SK-N-SH (cell line): ENCODE measurements at regions not wholly inside any gene's neighbourhood (a gene's known extent, or its start where the extent isn't known, plus 50 kb on each side); places are given as distances from the start of the nearest gene placed in this dataset.
A peak's percentile ranks its signal among the peaks of the same experiment; 100 is the strongest.

Experiments
- CTCF ChIA-PET: fragments of 300-600, 350-600 bp; formaldehyde crosslinking; extraction: SDS; loops from one replicate; lab custom pipeline; 2021; lab: Yijun Ruan, JAX
- POLR2A ChIA-PET: fragments of 350-600 bp; sonication (Branson Sonifier 250); formaldehyde crosslinking; extraction: SDS; loops from one replicate; lab custom pipeline; 2020; ENCODE audit warnings: antibody characterized with exemption, inconsistent platforms; lab: Yijun Ruan, JAX
- DNase-seq: peaks from one replicate; pipeline ENCODE4 v3.0.0; 2012
- H2AFZ ChIP-seq: fragments of 200-600 bp; sonication (generic); 2 replicates; pipeline ENCODE4 v1.8.1; 2016; ENCODE audit warnings: antibody characterized with exemption, mild to moderate bottlenecking, low read depth
- H3F3A ChIP-seq: fragments of 200-600 bp; sonication (generic); replicated peaks from 2 replicates; pipeline ENCODE3; 2016; ENCODE audit warnings: antibody characterized with exemption, mild to moderate bottlenecking; ENCODE audit not compliant: insufficient read depth
- H3K27ac ChIP-seq, 2 experiments: fragments of 200-500 bp in 1 of 2; fragments of 200-600 bp in 1 of 2; sonication (Bioruptor generic) in 1 of 2; sonication (generic), shearing (Covaris generic) in 1 of 2; 2 replicates each; pipeline versions ENCODE4 v1.5.1 to v1.6.1; 2014 to 2016; ENCODE audit warnings: low read depth in 2 of 2, inconsistent platforms in 1 of 2, low read length in 1 of 2, mild to moderate bottlenecking in 1 of 2, mixed read lengths in 1 of 2
- H3K27me3 ChIP-seq: fragments of 200-600 bp; sonication (generic), shearing (Covaris generic); 2 replicates; pipeline ENCODE4 v1.6.1; 2016; ENCODE audit warnings: mixed run types; ENCODE audit not compliant: insufficient read depth
- H3K36me3 ChIP-seq, 2 experiments: fragments of 200-500 bp in 1 of 2; fragments of 200-600 bp in 1 of 2; sonication (Bioruptor generic) in 1 of 2; sonication (generic) in 1 of 2; replicated peaks in 1 of 2; 2 replicates each; pipeline versions ENCODE3 to v1.5.1; 2014 to 2016; ENCODE audit warnings: low read length in 1 of 2, mild to moderate bottlenecking in 1 of 2; ENCODE audit not compliant: insufficient read depth in 2 of 2, control insufficient read depth in 1 of 2
- H3K4me1 ChIP-seq, 2 experiments: fragments of 200-500 bp in 1 of 2; fragments of 200-600 bp in 1 of 2; sonication (Bioruptor generic) in 1 of 2; sonication (generic), shearing (Covaris generic) in 1 of 2; 2 replicates each; pipeline versions ENCODE4 v1.5.1 to v1.6.1; 2014 to 2016; ENCODE audit warnings: low read depth in 1 of 2, low read length in 1 of 2, mixed run types in 1 of 2; ENCODE audit not compliant: insufficient read depth in 2 of 2, control insufficient read depth in 1 of 2
- H3K4me2 ChIP-seq: fragments of 200-600 bp; sonication (generic), shearing (Covaris generic); 2 replicates; pipeline ENCODE4 v1.6.1; 2017; ENCODE audit warnings: mixed run types
- H3K4me3 ChIP-seq, 2 experiments: fragments of 200-500 bp in 1 of 2; fragments of 200-600 bp in 1 of 2; sonication (Bioruptor generic) in 1 of 2; sonication (generic), shearing (Covaris generic) in 1 of 2; 2 replicates each; pipeline versions ENCODE4 v1.5.1 to v1.8.1; 2014 to 2016; ENCODE audit warnings: low read depth in 2 of 2, inconsistent platforms in 1 of 2, low read length in 1 of 2, mild to moderate bottlenecking in 1 of 2, mixed read lengths in 1 of 2, moderate library complexity in 1 of 2
- H3K79me2 ChIP-seq: fragments of 200-600 bp; sonication (generic); 2 replicates; pipeline ENCODE4 v1.8.1; 2017; ENCODE audit warnings: mild to moderate bottlenecking; ENCODE audit not compliant: insufficient read depth
- H3K9ac ChIP-seq: fragments of 200-600 bp; sonication (generic); 2 replicates; pipeline ENCODE4 v1.6.1; 2017; ENCODE audit warnings: mixed run types
- H3K9me2 ChIP-seq: fragments of 200-600 bp; sonication (generic); 2 replicates; pipeline ENCODE4 v1.6.1; 2017; ENCODE audit warnings: mixed run types
- H3K9me3 ChIP-seq: fragments of 200-600 bp; sonication (generic); 2 replicates; pipeline ENCODE4 v1.6.1; 2017; ENCODE audit warnings: mixed run types, mild to moderate bottlenecking, moderate library complexity
- H4K20me1 ChIP-seq: fragments of 200-600 bp; sonication (generic); 2 replicates; pipeline ENCODE4 v1.6.1; 2017; ENCODE audit warnings: mild to moderate bottlenecking, mixed run types; ENCODE audit not compliant: insufficient read depth
- CHD2 ChIP-seq: fragments of 150-350 bp; IDR thresholded peaks from 2 replicates; pipeline ENCODE4 v1.6.1; 2018; ENCODE audit warnings: low read length; ENCODE audit not compliant: partially characterized antibody
- CTCF ChIP-seq: fragments of 200-600 bp; sonication (generic); IDR thresholded peaks from 2 replicates; pipeline ENCODE4 v1.6.1; 2017; ENCODE audit warnings: antibody characterized with exemption, mild to moderate bottlenecking, moderate library complexity
- ELF1 ChIP-seq: IDR thresholded peaks from 2 replicates; pipeline ENCODE4 v1.4.0; 2012
- EZH2phosphoT487 ChIP-seq: fragments of 200-600 bp; sonication (generic); IDR thresholded peaks from 2 replicates; pipeline ENCODE4 v1.6.1; 2017; ENCODE audit warnings: low read depth, mixed run types, mild to moderate bottlenecking, antibody characterized with exemption, moderate library complexity, borderline replicate concordance
- FOXM1 ChIP-seq: IDR thresholded peaks from 2 replicates; pipeline ENCODE4 v1.4.0; 2012; ENCODE audit warnings: low read depth, mild to moderate bottlenecking
- JUND ChIP-seq: IDR thresholded peaks from 2 replicates; pipeline ENCODE4 v1.4.0; 2012
- NFIC ChIP-seq: IDR thresholded peaks from 2 replicates; pipeline ENCODE4 v1.4.0; 2012; ENCODE audit warnings: borderline replicate concordance
- NRF1 ChIP-seq: IDR thresholded peaks from 2 replicates; pipeline ENCODE4 v1.6.1; 2012; ENCODE audit warnings: low read depth, mild to moderate bottlenecking, low read length
- PBX3 ChIP-seq: IDR thresholded peaks from 2 replicates; pipeline ENCODE4; 2012
- RAD21 ChIP-seq: IDR thresholded peaks from 2 replicates; pipeline ENCODE4 v1.6.1; 2012; ENCODE audit warnings: mild to moderate bottlenecking, low read length
- RCOR1 ChIP-seq: fragments of 150-350 bp; IDR thresholded peaks from 2 replicates; pipeline ENCODE4 v1.6.1; 2017; ENCODE audit warnings: antibody characterized with exemption, low read length
- SIN3A ChIP-seq: IDR thresholded peaks from 2 replicates; pipeline ENCODE4 v1.6.1; 2012; ENCODE audit warnings: low read depth, mild to moderate bottlenecking, low read length, moderate library complexity, borderline replicate concordance
- WGBS: methylation state at CpG from one replicate; pipeline ENCODE4 v1.1.6; 2017; ENCODE audit warnings: low lambda C conversion rate; 5-methylcytosine and 5-hydroxymethylcytosine counted together
- TF ChIP-seq, protein P1 (sequence below): fragments of 150-350 bp; IDR thresholded peaks from 2 replicates; pipeline ENCODE4 v1.6.1; 2017; ENCODE audit warnings: antibody characterized with exemption, low read length, low read depth, borderline replicate concordance
- TF ChIP-seq, protein P2 (sequence below): IDR thresholded peaks from 2 replicates; pipeline ENCODE4 v1.4.0; 2012; ENCODE audit warnings: low read depth, borderline replicate concordance

DNA sequence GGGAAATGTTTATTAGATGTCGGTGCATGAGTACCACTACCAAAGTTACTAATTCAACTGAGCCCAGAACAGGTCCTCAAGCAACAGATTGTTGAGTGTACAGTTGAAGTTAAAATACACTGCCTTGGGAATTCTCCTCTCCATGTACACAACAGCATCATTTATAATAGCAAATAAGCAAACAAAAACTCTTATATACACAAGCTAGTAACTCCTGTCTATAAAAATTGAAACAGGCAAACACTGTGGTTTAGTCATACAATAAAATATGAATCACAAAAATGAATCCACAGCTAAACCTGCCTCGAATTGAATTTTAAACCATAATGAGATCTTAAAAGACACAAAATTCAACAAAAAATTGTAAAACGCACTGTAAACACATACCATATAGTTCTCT lies 681.1 kb downstream of the C12orf50 start:
- Histone ChIP-seq H3K9ac (no peak overlapping the region), H3K9me2 (0 out of 2 replicates have a peak, but pooled peaks cover 6% of the 10 kb centered on the region), H3F3A (no peaks in the 10 kb centered on the region), H3K27me3 (no peaks in the 10 kb centered on the region), H3K79me2 (no peaks in the 10 kb centered on the region), H3K9me3 (peaks cover 5% of the 10 kb centered on the region), H3K27ac (no peak overlapping the region), H3K4me2 (no peak overlapping the region), H4K20me1 (no peaks in the 10 kb centered on the region), H3K4me3 (no peak overlapping the region), H2AFZ (no peak overlapping the region), H3K36me3 (peaks cover 0 to 3% of the 10 kb centered on the region in 2 experiments), H3K4me1 (peaks cover 0 to 4% of the 10 kb centered on the region in 2 experiments; a peak in 1 of 4 replicates)
- no peak for DNase-seq
- POLR2A ChIA-PET = no interaction called here
- 80% methylated on average over 3 of the region's 3 CpGs for WGBS
- CTCF ChIA-PET = no interaction called here
- no peak for TF ChIP-seq CHD2

DNA sequence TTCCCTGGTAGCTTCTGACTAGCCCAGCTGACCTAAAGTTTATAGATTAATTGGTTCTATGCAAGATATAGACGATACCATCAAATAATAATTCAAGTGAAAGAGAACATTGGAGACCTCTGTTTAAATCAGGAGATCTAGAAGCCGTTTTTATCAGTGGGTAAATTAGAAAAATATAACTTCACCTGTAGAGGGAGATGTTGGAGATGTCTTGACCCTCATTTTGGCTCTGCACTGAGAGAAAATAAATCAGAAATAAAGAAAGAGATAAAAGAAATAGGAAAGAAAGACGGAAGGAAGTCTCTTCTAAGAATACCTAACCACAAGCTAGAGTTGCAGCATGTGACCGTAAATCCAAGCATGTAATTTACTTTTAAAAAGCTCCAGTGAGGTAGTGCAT lies 684.5 kb downstream of the C12orf50 start:
- no peak overlapping the region for H3K9ac ChIP-seq
- no peaks in the 10 kb centered on the region for H3K27me3 ChIP-seq
- 0 out of 2 replicates have a peak, but pooled peaks cover 6% of the 10 kb centered on the region for H3K9me2 ChIP-seq
- H2AFZ ChIP-seq = no peak overlapping the region
- H3K36me3 ChIP-seq = peaks cover 0 to 3% of the 10 kb centered on the region in 2 experiments
- POLR2A ChIA-PET = no interaction called here
- WGBS = 90% methylated on average over 4 of the region's 4 CpGs
- TF ChIP-seq JUND (no peak), SIN3A (no peak), RAD21 (peak; percentile 17; the same call in 1 of the 2 replicates), FOXM1 (no peak), ELF1 (no peak)
- TF ChIP-seq, protein P1, sequence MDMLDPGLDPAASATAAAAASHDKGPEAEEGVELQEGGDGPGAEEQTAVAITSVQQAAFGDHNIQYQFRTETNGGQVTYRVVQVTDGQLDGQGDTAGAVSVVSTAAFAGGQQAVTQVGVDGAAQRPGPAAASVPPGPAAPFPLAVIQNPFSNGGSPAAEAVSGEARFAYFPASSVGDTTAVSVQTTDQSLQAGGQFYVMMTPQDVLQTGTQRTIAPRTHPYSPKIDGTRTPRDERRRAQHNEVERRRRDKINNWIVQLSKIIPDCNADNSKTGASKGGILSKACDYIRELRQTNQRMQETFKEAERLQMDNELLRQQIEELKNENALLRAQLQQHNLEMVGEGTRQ = no peak
- DNase-seq = no peak
- no peak overlapping the region for H3K4me2 ChIP-seq
- no peak overlapping the region for H3K27ac ChIP-seq
- CTCF ChIA-PET = interaction anchor here (0.9 to 1.3 kb wide), 2 partner anchors 8 to 11 kb away, joined by 3 read pairs; no protein-coding TSS in a partner anchor
- peaks cover 10% of the 10 kb centered on the region for H3K9me3 ChIP-seq
- no peaks in the 10 kb centered on the region for H4K20me1 ChIP-seq
- H3K79me2 ChIP-seq = no peaks in the 10 kb centered on the region
- H3K4me3 ChIP-seq = no peak overlapping the region
- H3F3A ChIP-seq = no peaks in the 10 kb centered on the region
- H3K4me1 ChIP-seq = peaks cover 0 to 4% of the 10 kb centered on the region in 2 experiments; a peak in 1 of 4 replicates

GRCh38 chr12:87338681-87339080 lies 690.5 kb downstream of the C12orf50 start:
- Histone ChIP-seq H3K4me2 (no peak overlapping the region), H3K9me3 (peaks cover 5% of the 10 kb centered on the region; the same call in 1 of the 2 replicates), H3K79me2 (no peaks in the 10 kb centered on the region), H2AFZ (no peak overlapping the region), H3K36me3 (no peaks in the 10 kb centered on the region), H3K4me1 (peaks cover 0 to 7% of the 10 kb centered on the region in 2 experiments; a peak in 2 of 4 replicates), H3K27ac (no peak overlapping the region), H4K20me1 (no peaks in the 10 kb centered on the region), H3K4me3 (no peak overlapping the region), H3F3A (peaks cover 1% of the 10 kb centered on the region), H3K9me2 (no peaks in the 10 kb centered on the region), H3K9ac (no peak overlapping the region), H3K27me3 (no peaks in the 10 kb centered on the region)
- POLR2A ChIA-PET = no interaction called here
- 78% methylated on average over 2 of the region's 2 CpGs for WGBS
- DNase-seq = no peak
- CTCF ChIA-PET = interaction anchor here (1.2 kb wide), 1 partner anchor 14 kb away, joined by 3 read pairs; no protein-coding TSS in a partner anchor
- no peak for TF ChIP-seq FOXM1
- TF ChIP-seq EZH2phosphoT487 = no peak
- no peak for TF ChIP-seq RCOR1
- no peak for TF ChIP-seq CTCF
- TF ChIP-seq, protein P1 = no peak
- TF ChIP-seq, protein P2, sequence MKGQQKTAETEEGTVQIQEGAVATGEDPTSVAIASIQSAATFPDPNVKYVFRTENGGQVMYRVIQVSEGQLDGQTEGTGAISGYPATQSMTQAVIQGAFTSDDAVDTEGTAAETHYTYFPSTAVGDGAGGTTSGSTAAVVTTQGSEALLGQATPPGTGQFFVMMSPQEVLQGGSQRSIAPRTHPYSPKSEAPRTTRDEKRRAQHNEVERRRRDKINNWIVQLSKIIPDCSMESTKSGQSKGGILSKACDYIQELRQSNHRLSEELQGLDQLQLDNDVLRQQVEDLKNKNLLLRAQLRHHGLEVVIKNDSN = no peak
- no peak for TF ChIP-seq NRF1
- TF ChIP-seq RAD21 = no peak
- no peak for TF ChIP-seq PBX3
- TF ChIP-seq JUND = no peak
- TF ChIP-seq ELF1 = no peak
- no peak for TF ChIP-seq SIN3A
- no peak for TF ChIP-seq NFIC
